ENCODE measurements at regions not wholly inside any gene's neighbourhood (a gene's known extent, or its start where the extent isn't known, plus 50 kb on each side); places are given as distances from the start of the nearest gene placed in this dataset.

DNA sequence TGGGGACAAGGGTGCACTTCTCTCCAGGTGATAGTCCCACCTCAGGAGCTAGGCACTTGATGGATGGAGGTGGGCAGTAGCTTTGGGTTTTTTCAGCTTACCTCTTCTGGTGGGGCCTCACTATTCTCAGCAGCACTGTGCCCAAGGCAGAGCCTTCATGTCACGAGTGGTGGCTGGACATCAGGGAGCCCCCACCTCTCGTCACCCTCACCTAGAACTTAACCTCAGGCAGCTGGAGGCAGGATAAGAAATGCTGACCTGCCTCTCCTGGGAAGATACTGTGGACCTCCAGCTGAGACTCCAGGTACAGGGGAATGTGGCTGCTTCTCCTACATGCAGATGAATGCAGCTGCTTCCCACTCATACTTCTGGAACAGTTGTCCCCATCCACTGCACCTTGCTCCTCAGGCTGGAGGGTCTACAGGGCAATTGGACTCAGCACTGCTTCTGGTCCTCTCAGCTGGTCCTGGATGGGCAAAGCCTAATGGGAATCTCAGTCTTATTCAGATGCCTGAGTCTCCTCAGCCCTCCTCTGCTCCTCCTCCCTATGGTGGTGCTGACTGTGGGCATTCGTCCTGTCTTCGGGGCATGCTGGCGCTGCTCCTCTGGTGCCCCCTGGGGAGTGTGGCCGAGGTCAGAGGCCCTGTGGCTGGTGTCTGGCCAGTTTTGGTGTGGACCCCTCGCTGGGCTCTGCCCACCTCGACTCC lies 129.9 kb downstream of the KLF13 start:
- no peak for DNase-seq

DNA sequence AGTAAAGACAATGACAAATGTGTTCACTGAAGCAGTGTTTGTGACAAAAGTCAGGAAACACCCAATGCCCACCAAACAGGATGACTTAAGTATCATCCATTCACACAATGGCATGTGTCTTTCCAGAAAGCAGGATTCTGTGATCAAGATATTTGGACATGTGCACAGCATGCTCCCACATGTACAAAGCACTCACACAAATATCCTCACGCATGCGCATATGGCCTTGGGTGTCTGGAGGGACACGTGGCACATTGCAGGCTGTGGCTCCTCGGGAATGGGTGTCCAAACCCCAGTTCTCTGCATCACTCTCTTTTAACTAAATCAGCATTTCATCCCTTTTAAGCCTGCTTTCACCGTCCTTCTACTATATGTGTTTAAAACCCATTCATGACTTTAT lies 130.5 kb downstream of the KLF13 start:
- no peak for DNase-seq

DNA sequence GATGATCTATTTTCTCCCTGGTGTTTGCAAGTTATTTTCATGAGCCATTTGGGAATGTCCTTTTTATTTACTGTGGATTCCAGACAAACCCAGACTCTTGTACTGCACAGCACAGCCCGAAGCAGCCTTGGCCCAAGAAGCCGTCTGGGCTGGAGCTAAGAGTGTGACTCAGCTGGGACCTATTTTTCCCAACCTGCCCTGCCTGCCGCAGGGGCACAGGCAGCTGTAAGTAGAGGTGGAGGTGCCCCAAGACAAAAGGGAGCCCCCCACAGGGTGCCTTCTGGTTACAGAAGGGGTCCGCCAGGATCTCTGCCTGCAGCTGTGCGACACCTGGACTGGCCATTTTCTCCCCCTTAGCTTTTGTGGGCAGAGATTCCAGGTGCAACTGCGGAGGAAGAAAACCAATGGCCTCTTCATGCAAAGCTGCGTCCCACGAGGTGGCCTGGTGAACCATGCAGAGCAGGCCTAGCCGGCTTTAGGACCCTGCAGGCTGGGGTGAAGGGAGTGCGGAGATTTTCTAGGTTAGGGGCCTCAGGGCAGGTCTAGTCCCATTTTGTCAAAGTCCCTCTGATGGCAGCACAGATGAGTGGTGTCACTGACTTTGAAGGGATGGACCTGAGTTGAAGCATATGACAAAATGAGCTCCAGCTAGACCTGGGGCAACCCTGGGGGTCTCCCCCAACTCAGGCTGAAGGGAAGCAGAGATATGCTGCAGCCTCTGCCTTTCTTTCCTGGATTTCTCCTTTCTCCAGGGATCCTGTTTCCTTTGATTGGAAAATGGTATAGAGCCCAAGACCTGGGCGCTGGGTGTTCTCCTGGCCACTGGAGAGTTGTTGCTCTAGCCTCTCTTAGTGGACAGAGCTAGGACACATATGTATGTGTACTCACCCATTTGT lies 131.2 kb downstream of the KLF13 start:
- DNase-seq = no peak

DNA sequence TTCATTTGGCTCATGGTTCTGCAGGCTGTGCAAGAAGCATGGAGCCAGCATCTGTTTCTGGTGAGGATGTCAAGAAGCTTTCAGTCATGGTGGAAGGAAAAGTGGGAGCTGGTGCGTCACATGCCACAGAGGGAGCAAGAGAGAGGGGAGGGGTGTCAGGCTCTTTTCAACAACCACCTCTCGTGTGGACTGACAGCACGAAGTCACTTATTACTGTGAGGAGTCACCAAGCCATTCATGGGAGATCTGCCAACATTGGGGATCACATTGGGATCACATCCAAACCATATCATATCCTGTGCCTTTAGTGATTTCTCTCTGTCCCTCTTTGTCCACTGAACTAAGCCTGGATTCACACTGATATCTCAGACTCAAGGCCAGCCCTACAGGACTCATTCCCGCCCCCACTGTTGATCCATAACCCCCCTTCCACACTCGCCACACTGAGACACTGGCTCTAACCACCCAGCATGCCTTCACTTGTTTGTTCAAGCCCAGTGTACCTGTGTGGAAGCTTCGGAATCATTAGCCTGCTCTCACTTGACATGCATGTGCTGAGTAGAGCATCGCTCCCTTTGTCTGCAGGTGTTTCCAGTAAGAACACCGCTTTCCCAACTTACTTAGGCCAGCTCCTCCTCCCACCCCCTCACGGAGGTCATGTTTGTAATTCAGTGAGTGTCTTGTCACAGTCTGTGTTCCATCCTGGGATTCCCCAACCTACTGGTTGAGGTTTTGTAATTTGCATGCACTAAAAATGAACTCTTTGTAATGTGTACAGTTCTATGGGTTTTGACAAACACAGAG lies 132.2 kb downstream of the KLF13 start:
- DNase-seq = no peak

DNA sequence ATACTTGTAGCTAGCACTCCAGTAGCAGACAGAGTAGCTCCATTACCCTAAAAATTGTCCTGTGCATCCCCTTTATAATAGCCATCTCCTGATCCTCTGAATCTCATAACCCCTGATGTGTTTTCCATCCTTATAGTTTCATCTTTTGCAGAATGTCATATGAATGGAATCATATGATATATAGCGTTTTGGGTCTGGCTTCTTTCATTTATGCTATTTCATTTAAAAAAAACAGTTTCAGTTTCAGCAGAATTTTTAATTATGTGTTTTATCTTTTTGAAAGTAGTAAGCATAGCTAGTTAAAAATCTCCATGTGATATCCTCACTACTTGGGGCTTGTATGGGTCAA lies 132.7 kb downstream of the KLF13 start:
- no peak for DNase-seq

DNA sequence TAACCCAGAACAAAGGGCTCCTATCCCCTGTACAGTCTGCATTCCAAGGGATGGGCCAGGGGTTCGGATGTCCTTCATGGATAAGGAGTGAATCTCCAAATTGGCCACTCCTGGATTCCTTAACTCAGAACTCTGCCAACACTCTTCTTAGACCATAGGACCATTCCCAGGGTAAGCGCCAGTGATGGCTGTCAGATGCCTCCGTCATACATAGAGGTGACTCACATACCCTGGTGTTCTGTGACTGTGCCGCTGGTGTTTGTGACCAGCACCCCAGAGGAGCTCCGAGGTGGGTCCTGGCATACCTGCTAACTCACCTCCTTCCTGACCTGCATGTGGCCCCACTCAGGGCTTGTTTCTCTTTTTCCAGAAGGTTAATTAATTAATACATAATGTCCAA lies 134.7 kb downstream of the KLF13 start:
- DNase-seq = no peak

GRCh38 chr15:31461911-31462480 lies 135.4 kb downstream of the KLF13 start:
- no peak for DNase-seq

- no peak for DNase-seq
Measured at GRCh38 chr15:31463521-31464102, 137.0 kb downstream of the KLF13 start.

- DNase-seq = peak; percentile 33
Measured at GRCh38 chr15:31464216-31465082, 137.8 kb downstream of the KLF13 start.

- DNase-seq = no peak
Measured at GRCh38 chr15:31465083-31465955, 138.7 kb downstream of the KLF13 start.

- DNase-seq = no peak
Measured at GRCh38 chr15:31467361-31467760, 140.7 kb downstream of the KLF13 start.

- DNase-seq = no peak
Measured at GRCh38 chr15:31468911-31469785, 142.5 kb downstream of the KLF13 start.

DNA sequence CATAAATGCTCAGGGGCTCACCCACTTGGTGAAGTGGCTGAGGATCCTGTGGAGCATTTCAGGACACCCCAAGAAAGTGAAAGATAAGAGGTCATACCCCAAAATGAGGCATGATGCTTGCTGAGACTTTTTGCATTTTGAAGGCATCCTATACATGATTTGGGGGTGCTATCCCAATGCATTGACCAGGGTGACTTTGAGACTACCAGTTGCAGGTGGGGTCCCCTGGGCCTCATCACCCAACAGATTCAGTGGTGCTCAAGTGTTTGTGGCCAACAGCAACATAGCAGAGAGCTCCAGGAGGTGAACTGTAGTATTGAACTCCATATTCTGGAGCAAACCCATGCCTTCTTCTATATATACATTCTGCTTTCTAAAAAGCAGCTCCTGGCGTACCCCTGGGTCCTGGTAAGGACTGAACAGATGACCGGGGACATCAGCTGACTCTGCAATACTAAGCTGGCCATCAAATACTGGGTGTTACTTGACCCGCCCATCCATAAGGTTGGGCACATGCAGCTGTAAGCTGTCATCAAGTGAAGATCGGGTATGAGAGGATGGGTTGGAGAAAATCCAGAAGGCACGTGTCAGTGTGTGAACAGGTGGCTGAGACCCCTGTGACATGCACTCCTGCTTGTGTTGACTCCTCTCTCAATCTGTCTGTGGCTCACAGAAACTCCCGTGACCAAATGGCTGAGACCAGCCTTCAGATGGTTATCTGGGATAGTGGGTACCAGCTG lies 143.3 kb downstream of the KLF13 start:
- no peak for DNase-seq

DNA sequence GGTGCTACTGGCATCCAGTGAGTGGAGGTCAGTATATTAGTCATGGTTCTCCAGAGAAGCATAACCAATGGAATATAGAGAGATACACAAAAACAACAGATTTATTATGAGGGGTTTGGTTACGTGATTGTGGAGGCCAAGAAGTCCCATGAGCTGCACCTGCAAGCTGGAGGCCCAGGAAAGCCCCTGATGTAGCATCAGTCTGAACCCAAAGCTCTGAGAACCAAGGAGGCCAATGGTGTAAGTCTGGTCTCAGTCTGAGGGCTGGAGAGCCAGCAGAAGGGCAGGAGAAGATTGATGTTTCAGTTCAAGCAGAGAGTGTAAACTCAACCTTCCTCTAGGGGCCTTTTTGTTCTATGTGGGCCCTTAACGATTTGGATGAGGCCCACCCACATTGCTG lies 144.1 kb downstream of the KLF13 start:
- DNase-seq = no peak

GRCh38 chr15:31471731-31472430 lies 145.2 kb downstream of the KLF13 start:
- no peak for DNase-seq

DNA sequence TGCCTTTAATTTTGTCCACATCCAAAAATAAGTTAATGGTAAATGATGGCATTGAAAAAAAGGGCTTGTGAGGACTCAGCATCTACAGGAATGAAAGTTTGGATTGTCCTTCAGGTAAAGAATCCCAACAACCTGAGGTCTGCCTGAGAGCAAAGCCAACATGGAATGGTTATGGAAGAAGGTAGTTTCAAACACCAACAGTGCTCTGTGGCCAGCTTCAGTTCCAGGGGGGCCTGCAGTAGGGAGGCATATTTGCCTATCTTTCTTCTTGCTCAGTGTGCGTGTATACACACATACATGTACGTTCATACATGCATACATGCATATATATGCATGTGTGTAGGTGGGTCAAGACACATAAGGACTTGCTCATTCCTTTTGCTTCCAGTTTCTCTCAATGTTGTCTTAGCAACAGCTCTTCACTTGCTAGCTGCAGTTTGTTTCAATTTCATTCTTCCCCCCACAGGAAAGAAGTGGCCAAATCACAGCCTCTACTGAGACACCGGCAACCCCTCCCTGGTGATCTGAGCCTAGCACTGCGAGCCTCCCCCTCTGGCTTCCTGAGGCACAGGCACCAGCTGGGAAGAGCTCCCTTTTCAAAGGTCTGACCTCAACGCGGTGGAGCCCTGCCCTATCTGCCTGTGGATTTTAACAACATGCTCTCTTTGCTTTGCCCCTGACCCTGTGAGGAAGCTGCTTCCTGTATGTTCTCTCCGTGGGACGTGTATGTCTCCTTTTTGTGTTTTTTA lies 146.2 kb downstream of the KLF13 start:
- DNase-seq = no peak

DNA sequence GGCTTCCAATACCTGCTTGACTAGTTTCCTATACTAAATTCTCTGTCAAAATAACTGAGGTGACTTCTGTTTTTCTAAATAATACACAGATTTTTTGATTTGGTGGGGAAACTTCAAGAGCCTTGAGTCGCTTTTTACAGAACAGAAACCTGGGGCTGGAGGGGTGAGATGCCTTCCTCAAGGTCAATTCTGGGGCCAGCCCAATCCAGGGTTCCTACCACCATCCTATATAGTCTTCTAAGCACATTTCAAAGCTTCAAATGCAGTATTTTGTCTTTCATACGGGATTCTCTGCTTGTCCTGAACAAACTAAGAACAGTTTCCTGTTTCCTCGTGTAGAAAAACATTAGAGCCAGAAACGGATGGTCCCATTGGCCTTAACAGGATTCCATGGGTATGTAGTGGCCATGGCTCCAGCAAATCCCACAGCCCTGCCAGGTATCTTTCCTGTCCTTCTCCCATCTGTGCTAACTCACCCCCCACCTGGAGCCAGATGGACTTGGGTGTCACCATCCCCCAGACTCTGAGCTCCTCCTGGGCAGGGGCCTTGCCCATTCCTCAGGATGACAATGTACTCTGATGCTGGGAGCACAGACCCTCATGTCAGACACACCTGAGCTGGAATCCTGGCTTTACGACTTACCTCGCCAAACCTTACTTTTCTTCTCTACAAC lies 146.9 kb downstream of the KLF13 start:
- no peak for DNase-seq
